HG02884 (cell line): ENCODE measurements at regions not wholly inside any gene's neighbourhood (a gene's known extent, or its start where the extent isn't known, plus 50 kb on each side); places are given as distances from the start of the nearest gene placed in this dataset.
"Not testable (repeated sequence)": the region's sequence is repeated elsewhere in the genome, so short reads cannot be mapped to it uniquely, and the experiment has no call there.

ENCODE experiments used
- ATAC-seq: cut with Tn5 transposase; IDR thresholded peaks from one replicate; pipeline ENCODE4 v1.9.1; 2021; ENCODE audit warnings: mild to moderate bottlenecking, moderate library complexity; ENCODE audit not compliant: unreplicated experiment

GRCh38 chr12:54713876-54714275, 65.7 kb upstream of the DCD start:
- ATAC-seq = not testable (repeated sequence)

GRCh38 chr12:54711669-54712068, 63.5 kb upstream of the DCD start:
- ATAC-seq = no peak

DNA sequence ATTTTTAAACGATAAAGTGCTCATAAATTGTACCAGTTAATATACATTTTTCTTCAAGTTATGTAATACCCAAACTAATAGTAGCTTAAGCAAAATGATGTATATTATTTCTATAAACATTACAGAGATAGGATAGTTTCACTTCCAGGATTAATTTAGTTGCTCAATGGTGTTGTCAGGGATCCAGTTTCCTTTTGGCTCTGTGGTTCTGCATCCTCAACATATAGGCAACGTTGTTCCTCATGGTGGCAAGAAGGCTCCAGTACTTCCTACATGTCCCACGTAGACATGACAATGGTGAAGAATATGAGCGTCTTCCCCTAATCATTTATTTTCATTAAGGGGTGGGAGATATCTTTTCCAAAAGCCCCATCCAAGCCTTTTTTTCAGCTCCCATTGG, 60.7 kb upstream of the DCD start:
- no peak for ATAC-seq

- ATAC-seq = no peak
Observed at GRCh38 chr12:54704202-54704601, 56.0 kb upstream of the DCD start.

- no peak for ATAC-seq
Observed at GRCh38 chr12:54701940-54702592, 53.9 kb upstream of the DCD start.

- no peak for ATAC-seq
Observed at GRCh38 chr12:54700849-54701248, 52.7 kb upstream of the DCD start.

- no peak for ATAC-seq
Observed at GRCh38 chr12:54700301-54700700, 52.1 kb upstream of the DCD start.
